ENCODE measurements at regions not wholly inside any gene's neighbourhood (a gene's known extent, or its start where the extent isn't known, plus 50 kb on each side); places are given as distances from the start of the nearest gene placed in this dataset.

DNA sequence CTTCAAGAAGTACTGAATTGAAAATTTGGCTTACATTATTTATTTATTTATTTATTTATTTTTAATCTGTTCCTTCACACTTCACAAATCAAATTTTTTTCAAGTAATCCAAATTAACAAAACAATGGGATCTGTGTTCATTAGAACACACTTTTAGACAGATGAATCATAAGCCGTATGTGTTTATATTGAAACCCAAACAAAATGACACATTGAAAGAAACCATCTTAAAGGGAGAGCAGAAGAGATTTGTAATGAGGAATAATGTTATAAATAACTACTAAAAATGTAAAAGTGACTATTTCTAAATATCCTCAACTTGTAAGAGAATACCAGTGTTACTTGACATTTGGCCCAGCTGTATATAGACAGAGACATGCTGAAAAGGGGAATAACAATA lies 991.0 kb upstream of the CHAC2 start (continued):
- TF ChIP-seq, protein P1, sequence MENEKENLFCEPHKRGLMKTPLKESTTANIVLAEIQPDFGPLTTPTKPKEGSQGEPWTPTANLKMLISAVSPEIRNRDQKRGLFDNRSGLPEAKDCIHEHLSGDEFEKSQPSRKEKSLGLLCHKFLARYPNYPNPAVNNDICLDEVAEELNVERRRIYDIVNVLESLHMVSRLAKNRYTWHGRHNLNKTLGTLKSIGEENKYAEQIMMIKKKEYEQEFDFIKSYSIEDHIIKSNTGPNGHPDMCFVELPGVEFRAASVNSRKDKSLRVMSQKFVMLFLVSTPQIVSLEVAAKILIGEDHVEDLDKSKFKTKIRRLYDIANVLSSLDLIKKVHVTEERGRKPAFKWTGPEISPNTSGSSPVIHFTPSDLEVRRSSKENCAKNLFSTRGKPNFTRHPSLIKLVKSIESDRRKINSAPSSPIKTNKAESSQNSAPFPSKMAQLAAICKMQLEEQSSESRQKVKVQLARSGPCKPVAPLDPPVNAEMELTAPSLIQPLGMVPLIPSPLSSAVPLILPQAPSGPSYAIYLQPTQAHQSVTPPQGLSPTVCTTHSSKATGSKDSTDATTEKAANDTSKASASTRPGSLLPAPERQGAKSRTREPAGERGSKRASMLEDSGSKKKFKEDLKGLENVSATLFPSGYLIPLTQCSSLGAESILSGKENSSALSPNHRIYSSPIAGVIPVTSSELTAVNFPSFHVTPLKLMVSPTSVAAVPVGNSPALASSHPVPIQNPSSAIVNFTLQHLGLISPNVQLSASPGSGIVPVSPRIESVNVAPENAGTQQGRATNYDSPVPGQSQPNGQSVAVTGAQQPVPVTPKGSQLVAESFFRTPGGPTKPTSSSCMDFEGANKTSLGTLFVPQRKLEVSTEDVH (IDR thresholded peaks at IDR 0.05; ENCODE audit: low read depth, partially characterized antibody): no peak
- TF ChIP-seq ATF7 (IDR thresholded peaks at IDR 0.05; ENCODE audit: low read depth) (no peak), ZNF274 (IDR thresholded peaks at IDR 0.05; ENCODE audit: insufficient read depth, insufficient read length) (no peak), KDM1A (IDR thresholded peaks at IDR 0.05; ENCODE audit: borderline replicate concordance) (no peak)

DNA sequence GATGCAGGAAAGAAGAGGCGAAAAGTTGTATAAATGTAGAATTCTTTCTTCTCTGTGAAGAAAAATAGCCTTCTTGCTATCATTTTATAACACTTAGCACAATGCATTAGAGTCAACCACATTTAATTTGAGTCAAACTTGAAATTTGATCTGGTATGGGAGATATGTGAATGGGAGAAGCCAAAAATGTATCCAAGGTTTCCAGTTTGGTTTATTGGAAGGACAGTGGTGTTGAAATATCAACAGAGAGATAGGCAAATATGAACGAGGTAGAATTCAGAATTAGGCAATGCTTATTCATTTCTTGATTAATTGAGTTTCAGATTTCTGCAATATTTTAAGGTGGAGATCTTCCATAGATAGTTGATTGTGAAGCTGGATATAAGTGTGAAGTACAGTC lies 991.9 kb upstream of the CHAC2 start:
- BruUV-seq (replicated peaks): no TSS peak

More for the DNA sequence above, 991.9 kb upstream of the CHAC2 start:
- in situ Hi-C loops (cut with MboI): no loop called here
- Histone ChIP-seq H3K27ac (ENCODE audit: control insufficient read depth, insufficient read depth) (no peak overlapping the region), H2AFZ (ENCODE audit: control insufficient read depth, low read depth, low read length) (no peak overlapping the region), H3K4me3 (no peak overlapping the region), H4K20me1 (ENCODE audit: control insufficient read depth, insufficient read depth) (no peaks in the 10 kb centered on the region), H3K9me3 (replicated peaks; ENCODE audit: control insufficient read depth, insufficient read depth, low read length) (no peaks in the 10 kb centered on the region), H3K27me3 (replicated peaks in 1 of 2; ENCODE audit: control insufficient read depth in 2 of 2, insufficient read depth in 2 of 2, low read length in 1 of 2) (no peaks in the 10 kb centered on the region), H3K36me3 (ENCODE audit: control insufficient read depth in 2 of 2, insufficient read depth in 2 of 2, low read length in 1 of 2) (no peaks in the 10 kb centered on the region), H3K4me2 (ENCODE audit: control insufficient read depth, insufficient read depth) (no peak overlapping the region), H3K4me1 (ENCODE audit: control insufficient read depth, insufficient read depth, low read length) (no peaks in the 10 kb centered on the region), H3K79me2 (ENCODE audit: control insufficient read depth, insufficient read depth, low read length) (no peaks in the 10 kb centered on the region), H3K9ac (ENCODE audit: control insufficient read depth, insufficient read depth, low read length) (no peak overlapping the region)
- FAIRE-seq (no peak), ATAC-seq (no peak), DNase-seq (ENCODE audit: low read depth, low spot score) (no peak)
- RAD21 ChIA-PET (ENCODE audit: unreplicated experiment): no interaction called here
- WGBS (ENCODE audit: insufficient coverage, insufficient replicate concordance, low lambda C conversion rate, missing lambda C conversion rate): 26% methylated on average over 2 of the region's 2 CpGs
- SMC1A ChIA-PET (ENCODE audit: uncharacterized antibody, unreplicated experiment): no interaction called here
- POLR2A ChIA-PET: no interaction called here
- intact Hi-C loops (cut with micrococcal nuclease; ENCODE audit: unreplicated experiment): no loop called here
- TF ChIP-seq SMARCA5 (IDR thresholded peaks at IDR 0.05): no peak
- TF ChIP-seq TAF1 (IDR thresholded peaks at IDR 0.05; ENCODE audit: borderline replicate concordance, low read depth, low read length): no peak
- TF ChIP-seq CBX3 (IDR thresholded peaks at IDR 0.05; ENCODE audit: borderline replicate concordance, low read depth): no peak
- no peak for TF ChIP-seq CBX5 (IDR thresholded peaks at IDR 0.05; ENCODE audit: low read depth)
- TF ChIP-seq MTA3 (IDR thresholded peaks at IDR 0.05; ENCODE audit: borderline replicate concordance, low read length): no peak
- TF ChIP-seq, protein P2, sequence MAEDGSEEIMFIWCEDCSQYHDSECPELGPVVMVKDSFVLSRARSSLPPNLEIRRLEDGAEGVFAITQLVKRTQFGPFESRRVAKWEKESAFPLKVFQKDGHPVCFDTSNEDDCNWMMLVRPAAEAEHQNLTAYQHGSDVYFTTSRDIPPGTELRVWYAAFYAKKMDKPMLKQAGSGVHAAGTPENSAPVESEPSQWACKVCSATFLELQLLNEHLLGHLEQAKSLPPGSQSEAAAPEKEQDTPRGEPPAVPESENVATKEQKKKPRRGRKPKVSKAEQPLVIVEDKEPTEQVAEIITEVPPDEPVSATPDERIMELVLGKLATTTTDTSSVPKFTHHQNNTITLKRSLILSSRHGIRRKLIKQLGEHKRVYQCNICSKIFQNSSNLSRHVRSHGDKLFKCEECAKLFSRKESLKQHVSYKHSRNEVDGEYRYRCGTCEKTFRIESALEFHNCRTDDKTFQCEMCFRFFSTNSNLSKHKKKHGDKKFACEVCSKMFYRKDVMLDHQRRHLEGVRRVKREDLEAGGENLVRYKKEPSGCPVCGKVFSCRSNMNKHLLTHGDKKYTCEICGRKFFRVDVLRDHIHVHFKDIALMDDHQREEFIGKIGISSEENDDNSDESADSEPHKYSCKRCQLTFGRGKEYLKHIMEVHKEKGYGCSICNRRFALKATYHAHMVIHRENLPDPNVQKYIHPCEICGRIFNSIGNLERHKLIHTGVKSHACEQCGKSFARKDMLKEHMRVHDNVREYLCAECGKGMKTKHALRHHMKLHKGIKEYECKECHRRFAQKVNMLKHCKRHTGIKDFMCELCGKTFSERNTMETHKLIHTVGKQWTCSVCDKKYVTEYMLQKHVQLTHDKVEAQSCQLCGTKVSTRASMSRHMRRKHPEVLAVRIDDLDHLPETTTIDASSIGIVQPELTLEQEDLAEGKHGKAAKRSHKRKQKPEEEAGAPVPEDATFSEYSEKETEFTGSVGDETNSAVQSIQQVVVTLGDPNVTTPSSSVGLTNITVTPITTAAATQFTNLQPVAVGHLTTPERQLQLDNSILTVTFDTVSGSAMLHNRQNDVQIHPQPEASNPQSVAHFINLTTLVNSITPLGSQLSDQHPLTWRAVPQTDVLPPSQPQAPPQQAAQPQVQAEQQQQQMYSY (CRISPR knock-in tag; IDR thresholded peaks at IDR 0.05): no peak
- CTCF ChIA-PET: no interaction called here
